GM23338 (cell line): ENCODE measurements at regions not wholly inside any gene's neighbourhood (a gene's known extent, or its start where the extent isn't known, plus 50 kb on each side); places are given as distances from the start of the nearest gene placed in this dataset.
A peak's percentile ranks its signal among the peaks of the same experiment; 100 is the strongest.

ENCODE experiments used
- ATAC-seq: fragments of 200-7000 bp; cut with Tn5 transposase; 3 replicates; pipeline ENCODE4 v1.9.1; 2020
- DNase-seq: peaks from one replicate; pipeline ENCODE4 v3.0.0-alpha.2; 2015; ENCODE audit warnings: low spot score
- H2AFZ ChIP-seq: fragments of 200-600 bp; sonication (generic); 2 replicates; pipeline ENCODE4 v1.8.0; 2016; ENCODE audit warnings: antibody characterized with exemption, mild to moderate bottlenecking, moderate library complexity
- H3F3A ChIP-seq: fragments of 200-600 bp; sonication (generic); replicated peaks from 2 replicates; pipeline ENCODE4 v1.8.0; 2017; ENCODE audit warnings: antibody characterized with exemption, mixed run types, low read depth
- H3K27ac ChIP-seq: fragments of 200-600 bp; sonication (generic); 2 replicates; pipeline ENCODE4 v1.6.1; 2016; ENCODE audit warnings: low read depth
- H3K27me3 ChIP-seq: fragments of 200-600 bp; sonication (generic); 2 replicates; pipeline ENCODE4 v1.8.0; 2016; ENCODE audit warnings: mild to moderate bottlenecking, mixed run types, moderate library complexity; ENCODE audit not compliant: insufficient read depth
- H3K36me3 ChIP-seq: fragments of 200-600 bp; sonication (generic); 2 replicates; pipeline ENCODE4 v1.8.0; 2016; ENCODE audit warnings: mild to moderate bottlenecking; ENCODE audit not compliant: insufficient read depth
- H3K4me1 ChIP-seq: fragments of 200-600 bp; sonication (generic); 2 replicates; pipeline ENCODE4 v1.8.0; 2016; ENCODE audit warnings: mild to moderate bottlenecking, moderate library complexity; ENCODE audit not compliant: insufficient read depth
- H3K4me2 ChIP-seq: fragments of 200-600 bp; sonication (generic); 2 replicates; pipeline ENCODE4 v1.7.1; 2017; ENCODE audit warnings: mixed run types
- H3K4me3 ChIP-seq: fragments of 200-600 bp; sonication (generic); 2 replicates; pipeline ENCODE4 v1.6.1; 2016; ENCODE audit warnings: mixed run types
- H3K79me2 ChIP-seq: fragments of 200-600 bp; sonication (generic); replicated peaks from 2 replicates; pipeline ENCODE4 v1.8.0; 2017; ENCODE audit warnings: mild to moderate bottlenecking; ENCODE audit not compliant: insufficient read depth
- H3K9me2 ChIP-seq: fragments of 200-600 bp; sonication (generic); 2 replicates; pipeline ENCODE4 v1.8.0; 2017; ENCODE audit not compliant: insufficient read depth
- H4K20me1 ChIP-seq: fragments of 200-600 bp; sonication (generic); replicated peaks from 2 replicates; pipeline ENCODE4 v1.8.0; 2017; ENCODE audit warnings: mild to moderate bottlenecking; ENCODE audit not compliant: insufficient read depth
- H3K27ac Mint-ChIP-seq: 2 replicates; pipeline ENCODE4 v1.8.0; 2020; ENCODE audit warnings: inconsistent platforms, mild to moderate bottlenecking, moderate library complexity, mixed read lengths
- H3K27me3 Mint-ChIP-seq: 3 replicates; pipeline ENCODE4 v1.8.0; 2022; ENCODE audit warnings: low read depth, mild to moderate bottlenecking, moderate library complexity, mixed read lengths, inconsistent platforms; ENCODE audit not compliant: insufficient read depth, poor library complexity
- H3K36me3 Mint-ChIP-seq: 3 replicates; pipeline ENCODE4 v1.8.0; 2021; ENCODE audit warnings: low read depth, mild to moderate bottlenecking, inconsistent platforms, moderate library complexity, mixed read lengths
- H3K4me1 Mint-ChIP-seq: 3 replicates; pipeline ENCODE4 v1.8.0; 2020; ENCODE audit warnings: mild to moderate bottlenecking, inconsistent platforms, mixed read lengths
- H3K4me3 Mint-ChIP-seq: 3 replicates; pipeline ENCODE4 v1.8.0; 2021; ENCODE audit warnings: moderate library complexity, mild to moderate bottlenecking, inconsistent platforms, mixed read lengths
- H3K9me3 Mint-ChIP-seq: 3 replicates; pipeline ENCODE4 v1.8.0; 2020; ENCODE audit warnings: moderate library complexity, mild to moderate bottlenecking, inconsistent platforms, mixed read lengths
- CREB1 ChIP-seq: fragments of 250-450 bp; sonication (Bioruptor Pico); IDR thresholded peaks from 2 replicates; pipeline ENCODE4 v1.5.0; 2020; ENCODE audit warnings: low read depth, mild to moderate bottlenecking, moderate library complexity
- CTCF ChIP-seq, 2 experiments: fragments of 200-600 bp in 1 of 2; sonication (generic) in 1 of 2; conservative IDR thresholded peaks; 2 replicates each; pipeline versions ENCODE4 v1.5.1 to v1.6.1; 2016 to 2017; ENCODE audit warnings: antibody characterized with exemption in 2 of 2, low read depth in 2 of 2, mild to moderate bottlenecking in 2 of 2, moderate library complexity in 1 of 2
- REST ChIP-seq: IDR thresholded peaks from one replicate; pipeline ENCODE4 v1.6.1; 2018; ENCODE audit warnings: antibody characterized with exemption; ENCODE audit not compliant: unreplicated experiment
- ZNF462 ChIP-seq: fragments of 250-450 bp; sonication (Bioruptor Pico); IDR thresholded peaks from 2 replicates; pipeline ENCODE4 v1.5.0; 2020; ENCODE audit warnings: mild to moderate bottlenecking, moderate library complexity

DNA sequence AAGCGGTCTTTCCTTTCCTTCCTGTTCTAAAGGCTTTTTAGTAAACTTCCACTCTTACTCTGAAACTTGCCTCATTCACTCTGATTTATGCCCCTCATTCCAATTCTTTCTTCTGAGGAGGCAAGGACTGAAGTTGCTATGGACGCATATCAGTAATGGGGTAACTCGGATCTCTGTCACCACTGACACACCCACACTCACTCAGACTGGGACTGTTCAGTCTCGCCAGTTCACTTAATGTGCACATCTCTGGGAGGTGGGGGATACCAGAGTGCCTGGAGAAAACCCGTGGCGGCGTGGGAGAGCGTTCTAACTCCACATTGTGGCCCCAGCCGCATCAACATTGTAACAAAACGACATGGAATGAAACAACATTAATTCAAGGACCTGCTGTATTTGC, 1139.3 kb upstream of the CELF2 start:
- Mint-ChIP-seq H3K27me3 (peaks cover 3% of the 10 kb centered on the region), H3K4me3 (no peak overlapping the region), H3K36me3 (peaks cover 2% of the 10 kb centered on the region; the same call in 1 of the 3 replicates), H3K9me3 (peaks cover 9% of the 10 kb centered on the region), H3K4me1 (no peaks in the 10 kb centered on the region), H3K27ac (no peak overlapping the region)
- no peak overlapping the region for H3K4me3 ChIP-seq
- no peak overlapping the region for H3K27ac ChIP-seq
- H4K20me1 ChIP-seq, result no peaks in the 10 kb centered on the region
- no peaks in the 10 kb centered on the region for H3F3A ChIP-seq
- H3K4me1 ChIP-seq, result no peaks in the 10 kb centered on the region
- no peak for ATAC-seq
- no peak for TF ChIP-seq REST
- TF ChIP-seq CREB1 (CRISPR knock-in tag), result no peak
- no peak for TF ChIP-seq CTCF (conservative IDR thresholded peaks at IDR 0.05; ENCODE audit: low read depth in 2 of 2)
- TF ChIP-seq ZNF462 (CRISPR knock-in tag), result no peak
- no peak overlapping the region for H3K4me2 ChIP-seq
- peak overlapping the region; percentile 79; the same call in 1 of the 2 replicates for H2AFZ ChIP-seq
- no peaks in the 10 kb centered on the region for H3K9me2 ChIP-seq
- no peaks in the 10 kb centered on the region for H3K79me2 ChIP-seq
- H3K27me3 ChIP-seq, result no peaks in the 10 kb centered on the region
- peaks cover 9% of the 10 kb centered on the region; the same call in 1 of the 2 replicates for H3K36me3 ChIP-seq
- no peak for DNase-seq
